IMR-90 (cell line): ENCODE measurements at regions not wholly inside any gene's neighbourhood (a gene's known extent, or its start where the extent isn't known, plus 50 kb on each side); places are given as distances from the start of the nearest gene placed in this dataset.

Experiments
- ATAC-seq: fragments of 200-7000 bp; cut with Tn5 transposase; 2 replicates; pipeline ENCODE4 v1.9.1; 2020; ENCODE audit warnings: low read depth, mild to moderate bottlenecking, moderate library complexity
- BruUV-seq: library from RNA; stranded (reverse); fragments of 400-500 nt; replicated peaks from 2 replicates; lab custom pipeline; 2021; lab: Mats Ljungman, UMichigan
- CTCF ChIA-PET: fragments of 300-600 bp; formaldehyde crosslinking; extraction: SDS; loops from one replicate; lab custom pipeline; 2021; ENCODE audit warnings: antibody characterized with exemption; lab: Yijun Ruan, JAX
- POLR2A ChIA-PET: fragments of 300-600 bp; sonication (Branson Sonifier 250); formaldehyde crosslinking; loops from one replicate; lab custom pipeline; 2022; ENCODE audit warnings: antibody characterized with exemption; ENCODE audit not compliant: unreplicated experiment; lab: Charles Lee
- DNase-seq: peaks from one replicate; pipeline ENCODE4 v3.0.0; 2013
- H2AFZ ChIP-seq: replicated peaks from 2 replicates; pipeline ENCODE3; 2013; ENCODE audit warnings: low read length, mild to moderate bottlenecking; ENCODE audit not compliant: poor library complexity
- H2AK5ac ChIP-seq: 2 replicates; pipeline ENCODE4 v1.6.1; 2013; ENCODE audit warnings: low read depth, low read length, inconsistent platforms
- H2AK9ac ChIP-seq: replicated peaks from 2 replicates; pipeline ENCODE3; 2013; ENCODE audit warnings: mild to moderate bottlenecking, low read depth, low read length, moderate library complexity; ENCODE audit not compliant: poor library complexity
- H2BK120ac ChIP-seq: 2 replicates; pipeline ENCODE4 v1.6.1; 2013; ENCODE audit warnings: low read depth, low read length, inconsistent platforms
- H2BK15ac ChIP-seq: 3 replicates; pipeline ENCODE4 v1.6.1; 2013; ENCODE audit warnings: low read depth, low read length, inconsistent platforms
- H2BK20ac ChIP-seq: 2 replicates; pipeline ENCODE4 v1.6.1; 2013; ENCODE audit warnings: low read depth, mild to moderate bottlenecking, inconsistent platforms, low read length, moderate library complexity
- H2BK5ac ChIP-seq: 2 replicates; pipeline ENCODE4 v1.6.1; 2013; ENCODE audit warnings: mild to moderate bottlenecking, low read depth, low read length, inconsistent platforms; ENCODE audit not compliant: poor library complexity, severe bottlenecking
- H3K14ac ChIP-seq: replicated peaks from 2 replicates; pipeline ENCODE4 v1.6.1; 2013; ENCODE audit warnings: low read depth, low read length, inconsistent platforms
- H3K18ac ChIP-seq: 2 replicates; pipeline ENCODE4 v1.6.1; 2013; ENCODE audit warnings: low read depth, low read length, control low read depth
- H3K23ac ChIP-seq: 2 replicates; pipeline ENCODE4 v1.6.1; 2013; ENCODE audit warnings: low read depth, low read length, inconsistent platforms
- H3K27ac ChIP-seq: 2 replicates; pipeline ENCODE4 v1.5.1; 2013; ENCODE audit warnings: mild to moderate bottlenecking, control low read depth, low read length; ENCODE audit not compliant: insufficient read depth
- H3K27me3 ChIP-seq: 2 replicates; pipeline ENCODE4 v1.6.1; 2013; ENCODE audit warnings: low read length; ENCODE audit not compliant: control insufficient read depth, insufficient read depth
- H3K36me3 ChIP-seq: 2 replicates; pipeline ENCODE4 v1.6.1; 2013; ENCODE audit warnings: low read length, mixed read lengths; ENCODE audit not compliant: control insufficient read depth, insufficient read depth
- H3K4ac ChIP-seq: 2 replicates; pipeline ENCODE4 v1.6.1; 2013; ENCODE audit warnings: low read depth, low read length, inconsistent platforms
- H3K4me1 ChIP-seq: 2 replicates; pipeline ENCODE4 v1.6.1; 2013; ENCODE audit warnings: low read length, mixed read lengths; ENCODE audit not compliant: control insufficient read depth, insufficient read depth
- H3K4me2 ChIP-seq: 2 replicates; pipeline ENCODE4 v1.6.1; 2013; ENCODE audit warnings: low read depth, mild to moderate bottlenecking, control low read depth, low read length, moderate library complexity
- H3K4me3 ChIP-seq: 2 replicates; pipeline ENCODE4 v1.5.1; 2013; ENCODE audit warnings: low read depth, mild to moderate bottlenecking, control low read depth, low read length, moderate library complexity; ENCODE audit not compliant: insufficient read depth
- H3K56ac ChIP-seq: 2 replicates; pipeline ENCODE4 v1.6.1; 2013; ENCODE audit warnings: low read length, inconsistent platforms; ENCODE audit not compliant: insufficient read depth; ENCODE audit errors: extremely low read depth
- H3K79me1 ChIP-seq, 2 experiments: 2 replicates each; pipeline ENCODE4 v1.6.1; 2013; ENCODE audit warnings: low read length in 2 of 2, inconsistent platforms in 1 of 2, low read depth in 1 of 2
- H3K9ac ChIP-seq: 2 replicates; pipeline ENCODE4 v1.6.1; 2013; ENCODE audit warnings: low read depth, low read length, control low read depth
- H3K9me1 ChIP-seq: 2 replicates; pipeline ENCODE4 v1.6.1; 2013; ENCODE audit warnings: low read length, inconsistent platforms; ENCODE audit not compliant: insufficient read depth
- H3K9me3 ChIP-seq: 2 replicates; pipeline ENCODE4 v1.6.1; 2013; ENCODE audit warnings: low read length; ENCODE audit not compliant: control insufficient read depth, insufficient read depth
- H4K20me1 ChIP-seq: 2 replicates; pipeline ENCODE4 v1.6.1; 2013; ENCODE audit warnings: low read length, inconsistent platforms; ENCODE audit not compliant: insufficient read depth
- H4K5ac ChIP-seq: 2 replicates; pipeline ENCODE4 v1.6.1; 2013; ENCODE audit warnings: mild to moderate bottlenecking, low read depth, low read length, control low read depth
- H4K8ac ChIP-seq, 2 experiments: 2 replicates each; pipeline ENCODE4 v1.6.1; 2013; ENCODE audit warnings: low read depth in 2 of 2, low read length in 2 of 2, control low read depth in 1 of 2, inconsistent platforms in 1 of 2
- H4K91ac ChIP-seq: 2 replicates; pipeline ENCODE4 v1.6.1; 2013; ENCODE audit warnings: low read depth, low read length, inconsistent platforms; ENCODE audit not compliant: insufficient read depth
- BHLHE40 ChIP-seq: fragments of 150-350 bp; IDR thresholded peaks from 2 replicates; pipeline ENCODE4 v1.6.1; 2016; ENCODE audit warnings: mild to moderate bottlenecking, low read depth, low read length
- CEBPB ChIP-seq: IDR thresholded peaks from 2 replicates; pipeline ENCODE4 v1.6.1; 2012; ENCODE audit warnings: low read depth, low read length, improper control_type of control experiment
- CHD1 ChIP-seq: IDR thresholded peaks from 2 replicates; pipeline ENCODE4 v1.6.1; 2012; ENCODE audit warnings: low read depth, low read length, improper control_type of control experiment
- CTCF ChIP-seq: conservative IDR thresholded peaks from 2 replicates; pipeline ENCODE4 v1.5.1; 2012; ENCODE audit warnings: mild to moderate bottlenecking, low read depth, low read length, improper control_type of control experiment
- FOS ChIP-seq: fragments of 150-350 bp; IDR thresholded peaks from 2 replicates; pipeline ENCODE4 v1.6.1; 2016; ENCODE audit warnings: low read depth, low read length
- MAFK ChIP-seq: IDR thresholded peaks from 2 replicates; pipeline ENCODE4 v1.6.1; 2012; ENCODE audit warnings: low read depth, low read length, improper control_type of control experiment
- MAZ ChIP-seq: IDR thresholded peaks from 2 replicates; pipeline ENCODE4 v1.6.1; 2012; ENCODE audit warnings: low read depth, mild to moderate bottlenecking, low read length, improper control_type of control experiment, moderate library complexity, borderline replicate concordance
- MXI1 ChIP-seq: IDR thresholded peaks from 2 replicates; pipeline ENCODE4 v1.6.1; 2012; ENCODE audit warnings: low read depth, mild to moderate bottlenecking, low read length, moderate library complexity, borderline replicate concordance
- NFE2L2 ChIP-seq: fragments of 150-350 bp; IDR thresholded peaks from 2 replicates; pipeline ENCODE4 v1.6.1; 2016; ENCODE audit warnings: low read depth, mild to moderate bottlenecking, low read length
- POLR2A ChIP-seq: IDR thresholded peaks from 2 replicates; pipeline ENCODE4 v1.6.1; 2012; ENCODE audit warnings: mild to moderate bottlenecking, low read depth, low read length
- RAD21 ChIP-seq: IDR thresholded peaks from 2 replicates; pipeline ENCODE4 v1.6.1; 2012; ENCODE audit warnings: low read length, improper control_type of control experiment
- RCOR1 ChIP-seq: IDR thresholded peaks from 2 replicates; pipeline ENCODE4 v1.6.1; 2012; ENCODE audit warnings: mild to moderate bottlenecking, low read length, improper control_type of control experiment; ENCODE audit not compliant: insufficient replicate concordance
- RFX5 ChIP-seq: IDR thresholded peaks from 2 replicates; pipeline ENCODE4 v1.8.0; 2012; ENCODE audit warnings: low read depth, mild to moderate bottlenecking, low read length, moderate library complexity
- SMC3 ChIP-seq: fragments of 150-350 bp; IDR thresholded peaks from 2 replicates; pipeline ENCODE4 v1.6.1; 2016; ENCODE audit warnings: low read depth, mild to moderate bottlenecking, antibody characterized with exemption, low read length, moderate library complexity
- USF2 ChIP-seq: fragments of 150-350 bp; IDR thresholded peaks from 2 replicates; pipeline ENCODE4 v1.6.1; 2017; ENCODE audit warnings: mild to moderate bottlenecking, antibody characterized with exemption, low read length, low read depth
- WGBS, 2 experiments: methylation state at CpG; one replicate each; pipeline versions ENCODE4 v1.1.5 to v1.1.7; 2013; ENCODE audit warnings: missing lambda C conversion rate in 2 of 2; ENCODE audit not compliant: insufficient read length in 1 of 2; ENCODE audit errors: extremely low coverage in 2 of 2; 5-methylcytosine and 5-hydroxymethylcytosine counted together
- dilution Hi-C: fragments of 300-500 bp; cut with HindIII; formaldehyde crosslinking; loops from one replicate; pipeline ENCODE4 v1.14.3; 2018; ENCODE audit warnings: low sequenced_read_pairs; ENCODE audit not compliant: unreplicated experiment
- in situ Hi-C: fragments of 300-500 bp; cut with MboI; formaldehyde crosslinking; loops from 3 replicates; pipeline ENCODE4 v1.14.3; 2019; ENCODE audit warnings: low sequenced_read_pairs, inconsistent platforms, mixed read lengths
- intact Hi-C: fragments of 100-400 bp; cut with micrococcal nuclease; formaldehyde crosslinking; loops from 2 replicates; pipeline ENCODE4 v1.10.0; 2022
- TF ChIP-seq, protein P1 (sequence below): fragments of 150-350 bp; IDR thresholded peaks from 2 replicates; pipeline ENCODE4 v1.6.1; 2016; ENCODE audit warnings: low read depth, mild to moderate bottlenecking, low read length, moderate library complexity, borderline replicate concordance

DNA sequence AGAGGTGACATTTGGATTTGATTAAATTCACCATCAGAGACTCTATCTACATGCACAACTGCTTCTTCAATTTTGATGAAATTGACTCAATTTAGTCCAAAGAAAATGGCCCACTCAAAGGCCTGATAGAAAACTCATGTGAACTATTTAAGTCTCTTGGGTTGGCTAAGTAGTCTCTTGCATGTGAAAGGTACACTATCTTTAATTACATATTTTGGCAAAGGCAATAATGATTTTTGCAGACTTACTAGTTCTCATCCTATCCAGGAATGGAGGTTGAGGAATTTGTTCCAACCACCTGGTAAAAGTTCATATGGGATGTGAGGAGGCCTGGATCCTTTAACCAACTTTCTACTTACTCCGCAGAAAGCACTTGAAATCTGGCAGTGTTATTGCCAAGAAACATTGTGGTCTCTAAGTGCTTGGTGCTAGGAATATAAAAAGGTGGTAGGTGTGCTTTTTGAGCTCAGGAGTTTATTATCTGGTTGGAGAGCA, 618.6 kb upstream of the MKI67 start:
- Histone ChIP-seq H4K8ac (no peak overlapping the region), H3K18ac (no peak overlapping the region), H3K23ac (no peak overlapping the region), H2AFZ (no peak overlapping the region), H3K4ac (no peak overlapping the region), H3K9me1 (no peaks in the 10 kb centered on the region), H4K5ac (no peak overlapping the region), H3K9ac (no peak overlapping the region), H3K9me3 (peaks cover 34% of the 10 kb centered on the region), H2BK120ac (no peak overlapping the region), H2AK9ac (no peak overlapping the region), H2BK15ac (no peak overlapping the region), H3K14ac (no peak overlapping the region), H2AK5ac (no peak overlapping the region), H3K4me2 (no peak overlapping the region), H3K36me3 (no peaks in the 10 kb centered on the region), H3K4me3 (no peak overlapping the region), H3K4me1 (no peaks in the 10 kb centered on the region), H3K79me1 (no peaks in the 10 kb centered on the region), H3K27me3 (no peaks in the 10 kb centered on the region), H4K20me1 (no peaks in the 10 kb centered on the region), H4K91ac (no peak overlapping the region), H2BK20ac (no peak overlapping the region), H2BK5ac (no peak overlapping the region), H3K27ac (no peak overlapping the region), H3K56ac (no peak overlapping the region)
- ATAC-seq = no peak
- no peak for DNase-seq
- in situ Hi-C loops (no loop called here), intact Hi-C loops (no loop called here), dilution Hi-C loops (no loop called here)
- TF ChIP-seq SMC3 = no peak
- TF ChIP-seq USF2 = no peak
- no peak for TF ChIP-seq MXI1
- TF ChIP-seq POLR2A = no peak
- TF ChIP-seq CEBPB = no peak
- no peak for TF ChIP-seq RCOR1
- no peak for TF ChIP-seq RFX5
- no peak for TF ChIP-seq BHLHE40
- TF ChIP-seq, protein P1, sequence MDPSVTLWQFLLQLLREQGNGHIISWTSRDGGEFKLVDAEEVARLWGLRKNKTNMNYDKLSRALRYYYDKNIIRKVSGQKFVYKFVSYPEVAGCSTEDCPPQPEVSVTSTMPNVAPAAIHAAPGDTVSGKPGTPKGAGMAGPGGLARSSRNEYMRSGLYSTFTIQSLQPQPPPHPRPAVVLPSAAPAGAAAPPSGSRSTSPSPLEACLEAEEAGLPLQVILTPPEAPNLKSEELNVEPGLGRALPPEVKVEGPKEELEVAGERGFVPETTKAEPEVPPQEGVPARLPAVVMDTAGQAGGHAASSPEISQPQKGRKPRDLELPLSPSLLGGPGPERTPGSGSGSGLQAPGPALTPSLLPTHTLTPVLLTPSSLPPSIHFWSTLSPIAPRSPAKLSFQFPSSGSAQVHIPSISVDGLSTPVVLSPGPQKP = no peak
- TF ChIP-seq FOS = no peak
- TF ChIP-seq NFE2L2 = no peak
- TF ChIP-seq RAD21 = no peak
- no peak for TF ChIP-seq MAZ
- no peak for TF ChIP-seq CTCF
- no peak for TF ChIP-seq MAFK
- no peak for TF ChIP-seq CHD1
- POLR2A ChIA-PET = no interaction called here
- CTCF ChIA-PET = no interaction called here
- BruUV-seq = no TSS peak
- WGBS, 2 experiments = no CpG with 5 or more reads among the region's 1 CpG
